Astrocyte of the cerebellum (primary cell): ENCODE measurements at regions not wholly inside any gene's neighbourhood (a gene's known extent, or its start where the extent isn't known, plus 50 kb on each side); places are given as distances from the start of the nearest gene placed in this dataset.

Experiments used
- DNase-seq: peaks from one replicate; pipeline ENCODE4 v3.0.0-alpha.2; 2011; ENCODE audit warnings: low read depth
- H3K4me3 ChIP-seq: 2 replicates; pipeline ENCODE4 v1.5.1; 2011; ENCODE audit warnings: mild to moderate bottlenecking, low read depth, low read length, moderate library complexity
- in situ Hi-C: cut with HindIII; loops from 2 replicates; pipeline ENCODE4 v1.10.0; 2017; ENCODE audit warnings: low sequenced_read_pairs
- TF ChIP-seq, protein P1 (sequence below): IDR thresholded peaks from 2 replicates; pipeline ENCODE4 v1.5.1; 2012; ENCODE audit warnings: low read length, low read depth, moderate library complexity, mild to moderate bottlenecking; ENCODE audit errors: missing control alignments

DNA sequence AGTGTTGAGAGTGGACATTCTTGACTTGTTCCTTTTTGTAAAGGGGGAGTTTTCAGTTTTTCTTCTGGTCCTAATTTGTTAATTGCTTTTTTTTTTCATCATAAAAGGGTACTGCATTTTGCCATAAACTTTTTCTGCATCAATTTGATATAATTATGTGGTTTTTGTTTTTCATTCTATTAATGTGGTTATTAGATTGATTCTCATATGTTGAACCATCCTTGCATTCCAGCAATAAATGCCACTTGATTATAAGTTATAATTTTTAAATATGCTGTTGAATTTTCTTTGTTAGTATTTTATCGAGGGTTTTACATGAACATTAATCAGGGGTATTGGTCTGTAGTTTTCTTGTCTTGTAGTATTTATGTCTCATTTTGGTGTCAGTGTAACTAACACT is 87.2 kb upstream of the SMIM36 start:
- H3K4me3 ChIP-seq = no peak overlapping the region
- TF ChIP-seq, protein P1, sequence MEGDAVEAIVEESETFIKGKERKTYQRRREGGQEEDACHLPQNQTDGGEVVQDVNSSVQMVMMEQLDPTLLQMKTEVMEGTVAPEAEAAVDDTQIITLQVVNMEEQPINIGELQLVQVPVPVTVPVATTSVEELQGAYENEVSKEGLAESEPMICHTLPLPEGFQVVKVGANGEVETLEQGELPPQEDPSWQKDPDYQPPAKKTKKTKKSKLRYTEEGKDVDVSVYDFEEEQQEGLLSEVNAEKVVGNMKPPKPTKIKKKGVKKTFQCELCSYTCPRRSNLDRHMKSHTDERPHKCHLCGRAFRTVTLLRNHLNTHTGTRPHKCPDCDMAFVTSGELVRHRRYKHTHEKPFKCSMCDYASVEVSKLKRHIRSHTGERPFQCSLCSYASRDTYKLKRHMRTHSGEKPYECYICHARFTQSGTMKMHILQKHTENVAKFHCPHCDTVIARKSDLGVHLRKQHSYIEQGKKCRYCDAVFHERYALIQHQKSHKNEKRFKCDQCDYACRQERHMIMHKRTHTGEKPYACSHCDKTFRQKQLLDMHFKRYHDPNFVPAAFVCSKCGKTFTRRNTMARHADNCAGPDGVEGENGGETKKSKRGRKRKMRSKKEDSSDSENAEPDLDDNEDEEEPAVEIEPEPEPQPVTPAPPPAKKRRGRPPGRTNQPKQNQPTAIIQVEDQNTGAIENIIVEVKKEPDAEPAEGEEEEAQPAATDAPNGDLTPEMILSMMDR = no peak
- no peak for DNase-seq
- in situ Hi-C loops = no loop called here

- in situ Hi-C loops = no loop called here
- TF ChIP-seq, protein P1 = no peak
- no peak for DNase-seq
- no peak overlapping the region for H3K4me3 ChIP-seq
Measured at GRCh38 chr17:55588446-55589242, 77.4 kb upstream of the SMIM36 start.

GRCh38 chr17:55587608-55588139 is 76.4 kb upstream of the SMIM36 start:
- no peak for DNase-seq
- H3K4me3 ChIP-seq = no peak overlapping the region
- in situ Hi-C loops = no loop called here
- TF ChIP-seq, protein P1 = no peak

GRCh38 chr17:55585629-55586028 is 74.4 kb upstream of the SMIM36 start:
- DNase-seq = no peak
- in situ Hi-C loops = no loop called here
- H3K4me3 ChIP-seq = no peak overlapping the region
- TF ChIP-seq, protein P1 = no peak

- H3K4me3 ChIP-seq = no peak overlapping the region
- in situ Hi-C loops = no loop called here
- TF ChIP-seq, protein P1 = no peak
- DNase-seq = no peak
Measured at GRCh38 chr17:55584861-55585260, 73.6 kb upstream of the SMIM36 start.

DNA sequence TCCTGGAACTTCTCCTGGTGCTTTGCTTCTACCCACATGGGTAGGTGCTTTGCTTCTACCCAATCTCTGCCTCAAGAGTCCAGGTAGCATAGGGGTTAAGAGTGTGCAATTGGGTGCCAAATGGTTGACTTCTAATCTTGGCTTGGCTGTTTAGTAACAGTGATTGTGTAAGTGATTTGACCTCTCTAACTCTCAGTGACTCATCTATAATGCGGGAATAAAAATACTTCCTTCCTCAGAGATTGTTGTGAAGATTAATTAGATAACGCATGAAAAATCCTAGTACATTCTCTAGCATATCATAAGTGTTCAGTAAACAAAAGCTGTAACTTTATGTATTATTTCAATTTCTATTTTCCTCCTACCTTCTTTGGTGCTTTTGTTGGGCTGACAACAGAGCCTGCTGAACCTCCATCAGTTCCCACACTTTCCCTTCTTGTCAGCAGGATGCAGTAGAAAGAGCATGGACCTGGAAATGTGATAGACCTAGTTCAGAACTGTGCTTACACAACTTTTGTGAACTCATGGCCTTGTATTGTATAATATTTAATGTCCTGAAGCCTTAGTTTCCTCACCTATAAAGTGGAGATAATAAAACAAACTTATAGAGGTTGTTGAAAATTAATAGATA is 72.9 kb upstream of the SMIM36 start:
- in situ Hi-C loops = no loop called here
- TF ChIP-seq, protein P1 = no peak
- no peak for DNase-seq
- no peak overlapping the region for H3K4me3 ChIP-seq
